Cortex of kidney (tissue), 1 donor: ENCODE measurements at regions not wholly inside any gene's neighbourhood (a gene's known extent, or its start where the extent isn't known, plus 50 kb on each side); places are given as distances from the start of the nearest gene placed in this dataset.

Source experiments
- DNase-seq: peaks from one replicate; lab custom pipeline; 2025; lab: John Stamatoyannopoulos, UW

DNA sequence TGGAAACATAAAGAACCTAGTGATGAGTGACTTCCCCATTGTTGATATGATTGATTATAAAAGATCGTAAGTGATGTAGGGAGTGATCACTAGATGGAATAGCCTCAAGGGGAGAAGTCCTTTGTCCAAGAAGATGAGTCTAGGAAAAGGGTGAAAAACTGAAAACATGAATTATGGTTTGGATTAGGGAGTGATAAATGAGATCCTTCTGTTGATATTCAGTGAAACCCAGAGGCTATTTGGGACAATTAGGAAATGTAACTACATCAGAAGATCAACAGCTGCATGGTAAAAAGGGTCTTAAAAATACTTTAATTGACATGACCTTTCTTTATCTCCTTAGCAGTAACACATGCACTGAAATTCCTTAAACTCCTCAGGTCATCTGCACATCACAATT lies 124.0 kb upstream of the UNC5C start:
- DNase-seq = no peak

DNA sequence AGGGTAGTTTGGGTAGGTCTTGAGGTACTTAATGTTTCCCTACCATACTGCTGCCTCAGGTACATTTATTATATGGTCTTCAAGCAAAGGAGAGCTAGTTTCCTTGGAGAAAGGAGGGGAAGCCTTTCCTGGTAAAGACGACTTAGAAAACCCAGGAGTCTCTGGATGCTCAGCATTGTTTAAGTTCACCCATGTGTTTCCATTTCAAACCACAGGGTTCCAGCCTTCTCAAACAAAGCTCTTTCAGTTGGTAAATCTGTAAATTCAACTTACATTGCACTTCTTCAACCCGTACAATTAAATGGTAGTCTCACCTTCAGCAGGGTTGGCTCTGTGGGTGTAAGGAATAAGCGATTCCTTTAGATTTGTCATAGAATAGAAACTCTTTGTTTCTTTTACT lies 111.9 kb upstream of the UNC5C start:
- no peak for DNase-seq

DNA sequence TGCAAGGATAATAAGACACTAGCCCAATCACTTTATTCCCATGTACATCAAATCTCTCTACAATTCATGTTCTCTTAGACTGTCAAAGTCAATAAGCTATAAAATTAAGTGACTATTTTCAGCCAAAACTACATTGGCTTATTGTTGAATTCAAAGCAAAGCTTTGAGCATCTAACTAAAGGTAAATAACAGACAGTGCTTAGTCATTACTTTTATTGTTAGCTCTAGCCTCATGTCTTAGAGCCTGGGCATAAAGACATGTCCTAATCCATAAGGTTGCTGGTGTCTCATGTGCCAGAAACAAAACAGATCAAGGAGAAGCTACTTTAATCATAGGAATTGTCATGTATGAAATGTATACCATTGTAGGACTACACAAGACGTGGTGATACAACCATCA lies 103.1 kb upstream of the UNC5C start:
- no peak for DNase-seq

- DNase-seq = no peak
Measured at GRCh38 chr4:95644417-95644816, 95.6 kb upstream of the UNC5C start.

GRCh38 chr4:95643627-95644026 lies 94.9 kb upstream of the UNC5C start:
- DNase-seq = no peak

DNA sequence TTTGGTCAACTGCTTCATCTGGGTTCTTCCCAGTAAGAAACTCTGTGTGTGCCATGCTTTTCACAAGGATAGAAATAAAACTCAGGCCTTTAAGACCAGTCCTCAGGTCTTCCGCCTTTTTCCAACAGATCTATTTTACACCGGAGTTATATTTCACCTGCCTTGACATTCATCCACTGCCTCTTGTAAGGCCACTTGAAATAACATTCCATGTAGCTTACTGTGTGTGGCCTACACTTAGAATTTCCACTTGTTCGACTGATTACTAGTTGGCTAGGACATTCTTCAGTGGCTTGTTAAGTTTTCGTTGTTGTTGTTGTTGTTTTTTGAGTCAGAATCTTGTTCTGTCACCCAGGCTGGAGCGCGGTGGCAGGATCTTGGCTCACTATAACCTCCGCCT lies 92.8 kb upstream of the UNC5C start:
- DNase-seq = no peak

DNA sequence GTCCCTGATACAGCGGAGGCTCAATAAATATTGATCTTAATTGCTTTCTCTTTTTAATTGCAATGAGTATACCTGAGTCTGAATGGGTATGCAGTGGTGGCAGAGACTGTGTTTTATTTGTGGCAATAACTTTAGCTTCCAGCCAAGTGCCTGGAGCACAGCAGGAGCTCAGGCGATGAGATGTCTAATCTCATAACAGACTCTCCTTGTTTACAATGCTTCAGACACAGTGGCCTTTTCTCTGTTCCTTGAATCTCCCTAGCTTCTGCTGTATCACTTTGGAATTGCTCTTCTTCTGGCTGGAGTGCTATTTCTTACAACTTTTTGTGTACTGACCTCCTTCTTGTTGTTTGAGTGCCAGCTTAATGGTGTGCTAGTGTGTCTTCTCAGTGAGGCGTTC lies 91.5 kb upstream of the UNC5C start:
- no peak for DNase-seq

DNA sequence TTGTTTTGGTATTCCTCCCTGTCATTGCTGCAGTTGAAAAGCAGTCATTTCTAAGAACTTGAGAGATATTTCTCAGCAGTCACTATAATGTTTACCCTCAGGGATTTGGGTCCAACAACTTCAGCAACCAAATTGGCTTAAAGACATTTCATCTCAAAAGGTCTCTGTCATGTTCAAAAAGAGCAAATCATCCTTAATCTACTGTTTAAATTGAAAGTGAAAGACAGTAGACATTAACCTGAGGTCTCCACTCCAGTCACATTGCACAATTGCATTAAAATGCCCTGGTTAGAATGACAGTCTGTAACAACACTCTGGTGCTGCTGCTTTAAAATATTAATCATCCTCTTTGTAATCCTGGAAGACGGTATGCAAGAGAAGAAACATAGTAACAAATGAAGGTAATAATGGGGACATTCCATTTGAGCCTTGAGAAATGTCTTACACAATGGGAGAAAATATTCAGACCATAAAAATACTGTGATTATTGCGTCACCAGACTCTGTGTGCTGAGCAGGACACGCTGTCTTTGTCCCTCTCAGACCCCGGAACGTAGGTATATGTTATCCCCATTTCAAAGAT lies 90.2 kb upstream of the UNC5C start:
- DNase-seq = no peak

GRCh38 chr4:95637043-95637600 lies 88.3 kb upstream of the UNC5C start:
- DNase-seq = no peak

DNA sequence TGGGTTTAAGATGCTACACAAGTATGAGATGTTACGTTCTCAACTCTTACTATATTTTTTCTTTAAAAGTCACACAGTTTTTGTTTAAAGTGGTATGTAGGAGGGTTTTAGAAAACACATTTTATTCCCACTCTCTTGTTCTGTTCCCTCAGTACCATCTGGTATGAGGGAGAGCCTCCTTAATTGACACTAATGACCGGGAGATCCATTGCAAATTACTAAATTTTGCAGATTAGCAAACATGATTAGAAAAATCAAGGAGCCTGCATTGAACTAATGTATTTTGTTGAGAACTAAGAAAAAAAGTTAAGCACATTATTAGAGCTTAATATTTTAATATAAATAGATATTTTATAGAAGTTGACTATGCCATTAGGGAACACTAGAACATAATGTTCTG lies 87.3 kb upstream of the UNC5C start:
- DNase-seq = no peak

DNA sequence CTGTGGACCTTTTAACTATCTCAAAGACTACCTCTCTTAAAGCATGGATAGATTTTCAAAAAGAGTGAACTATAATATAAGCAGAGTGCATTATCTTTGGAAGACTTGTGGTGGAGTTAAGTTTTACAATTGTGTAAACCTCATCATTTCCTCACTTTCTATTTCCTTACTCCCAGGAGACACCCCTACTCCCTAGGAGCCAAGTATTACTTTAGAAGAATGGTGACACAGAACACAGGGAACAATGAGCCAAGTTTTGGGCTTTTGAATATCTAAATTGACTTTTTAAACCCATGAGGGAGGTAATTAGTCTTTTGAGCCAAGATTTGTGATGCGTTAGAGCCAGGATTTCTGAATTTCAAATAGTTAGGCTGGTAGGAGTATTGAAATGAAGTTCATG lies 78.9 kb upstream of the UNC5C start:
- no peak for DNase-seq

GRCh38 chr4:95627024-95627605 lies 78.3 kb upstream of the UNC5C start:
- no peak for DNase-seq

DNA sequence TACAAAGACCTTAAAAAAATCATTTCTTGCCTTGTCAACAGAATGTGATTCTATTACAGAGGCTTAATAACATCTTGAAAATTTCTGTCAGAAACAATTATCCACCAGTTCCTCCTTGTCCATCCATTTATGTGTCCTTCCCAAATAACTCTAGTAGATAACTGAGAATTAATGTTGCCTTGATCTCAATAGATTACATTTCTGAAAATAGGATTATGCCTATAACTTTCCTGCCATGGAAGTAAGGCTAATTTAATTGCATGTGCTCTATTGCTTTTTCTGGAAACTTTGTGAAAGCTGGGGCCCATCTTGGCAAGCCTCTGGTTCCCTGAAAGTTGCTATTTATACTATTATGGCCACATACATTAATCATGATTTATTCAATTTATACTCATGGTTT lies 76.2 kb upstream of the UNC5C start:
- DNase-seq = no peak

DNA sequence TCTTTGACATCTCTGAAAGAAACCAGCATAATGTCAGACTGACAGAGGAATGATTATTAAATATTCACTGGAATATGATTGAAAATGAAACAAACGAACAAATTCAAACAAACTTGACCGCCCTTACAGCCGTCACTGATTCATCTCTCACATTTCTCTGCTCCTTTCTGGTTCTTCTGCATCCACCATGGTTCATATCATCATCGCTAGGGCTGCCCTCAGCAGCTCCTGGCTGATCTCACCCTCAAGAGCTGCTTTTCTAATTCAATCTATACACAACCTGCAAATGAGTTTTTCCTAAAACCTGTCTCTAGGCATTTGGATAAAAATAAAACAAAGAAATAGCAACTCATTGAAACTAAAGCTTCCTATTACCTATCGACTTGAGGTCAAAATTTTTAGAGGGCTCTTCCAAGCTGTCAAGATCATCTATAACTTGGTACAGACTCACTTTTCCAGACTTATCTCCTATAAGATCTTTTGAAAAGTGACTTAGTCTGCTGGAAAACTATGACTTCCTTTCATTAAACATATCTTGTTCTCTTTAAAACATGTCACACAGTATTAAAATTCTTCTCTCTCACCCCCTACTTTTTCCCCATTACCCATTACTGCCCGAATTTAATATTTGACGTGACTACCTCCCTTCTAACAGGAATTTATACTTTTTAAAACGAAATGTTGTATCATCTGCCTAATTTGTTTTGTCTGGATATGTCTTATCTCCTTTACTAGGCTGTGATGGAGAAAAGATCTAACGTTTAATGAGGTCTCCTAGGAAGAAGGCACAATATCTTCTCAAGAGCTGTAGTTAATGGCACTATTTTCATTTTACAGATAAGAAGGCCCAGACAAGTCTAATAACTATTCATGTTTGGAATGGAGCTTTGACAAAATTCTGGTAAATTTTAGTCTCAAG lies 71.0 kb upstream of the UNC5C start:
- no peak for DNase-seq

- no peak for DNase-seq
Measured at GRCh38 chr4:95614684-95615205, 66.0 kb upstream of the UNC5C start.

- no peak for DNase-seq
Measured at GRCh38 chr4:95610061-95610569, 61.3 kb upstream of the UNC5C start.

DNA sequence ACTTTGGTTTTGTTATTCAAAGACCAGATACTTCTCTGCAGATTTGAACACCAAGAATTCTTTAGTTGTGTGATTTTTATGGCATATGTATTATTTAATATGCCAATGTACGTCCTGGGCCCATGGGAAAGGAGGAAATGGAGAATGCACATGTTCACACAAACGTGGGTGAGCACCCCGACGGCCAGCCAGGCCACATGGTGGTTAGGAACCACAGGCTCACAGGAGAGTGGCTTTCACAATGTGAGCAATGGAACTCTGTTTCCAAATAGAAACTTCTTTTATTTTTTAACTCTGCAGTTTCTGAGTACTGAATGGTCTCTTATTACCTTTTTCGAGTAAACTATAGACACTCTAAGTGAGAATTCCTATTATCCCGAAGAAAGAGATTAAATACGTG lies 58.0 kb upstream of the UNC5C start:
- DNase-seq = no peak

- no peak for DNase-seq
Measured at GRCh38 chr4:95603393-95603792, 54.6 kb upstream of the UNC5C start.

DNA sequence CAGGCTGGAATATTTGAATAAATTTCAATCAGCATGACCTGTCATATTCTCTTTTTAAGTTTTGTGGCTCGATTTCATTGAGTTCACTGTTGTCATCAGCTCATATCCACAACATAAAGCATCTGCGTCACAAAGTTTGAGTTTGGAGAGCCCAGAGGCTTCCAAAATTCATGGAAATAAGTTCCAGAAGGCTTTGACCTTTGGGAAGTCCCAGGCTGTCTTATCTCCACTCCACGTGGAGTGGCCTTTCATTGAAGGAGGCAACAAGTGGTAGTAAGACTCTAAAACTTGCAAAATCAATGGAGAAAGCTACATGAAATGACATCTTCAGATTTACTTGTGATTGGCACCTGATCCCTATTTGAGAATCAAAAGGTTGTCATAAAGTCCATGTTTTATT lies 54.1 kb upstream of the UNC5C start:
- no peak for DNase-seq

DNA sequence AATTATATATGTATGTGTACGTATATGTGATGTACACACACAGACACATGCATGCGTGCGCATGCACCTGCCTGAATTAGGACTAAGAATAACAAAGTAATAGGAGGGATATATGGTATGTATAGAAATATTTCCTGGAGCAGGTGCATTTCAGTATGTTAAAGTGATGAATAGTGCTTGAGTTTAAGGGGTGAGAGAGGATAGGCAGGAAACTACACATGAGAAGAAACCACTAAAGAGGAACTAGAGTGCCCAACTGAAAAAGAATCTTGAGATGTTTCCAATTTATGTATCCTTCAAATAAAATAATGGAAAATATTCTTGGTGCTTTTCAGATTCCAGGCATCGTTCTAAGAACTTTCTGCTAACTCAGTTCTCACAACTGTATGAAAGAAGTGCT lies 52.6 kb upstream of the UNC5C start:
- no peak for DNase-seq

DNA sequence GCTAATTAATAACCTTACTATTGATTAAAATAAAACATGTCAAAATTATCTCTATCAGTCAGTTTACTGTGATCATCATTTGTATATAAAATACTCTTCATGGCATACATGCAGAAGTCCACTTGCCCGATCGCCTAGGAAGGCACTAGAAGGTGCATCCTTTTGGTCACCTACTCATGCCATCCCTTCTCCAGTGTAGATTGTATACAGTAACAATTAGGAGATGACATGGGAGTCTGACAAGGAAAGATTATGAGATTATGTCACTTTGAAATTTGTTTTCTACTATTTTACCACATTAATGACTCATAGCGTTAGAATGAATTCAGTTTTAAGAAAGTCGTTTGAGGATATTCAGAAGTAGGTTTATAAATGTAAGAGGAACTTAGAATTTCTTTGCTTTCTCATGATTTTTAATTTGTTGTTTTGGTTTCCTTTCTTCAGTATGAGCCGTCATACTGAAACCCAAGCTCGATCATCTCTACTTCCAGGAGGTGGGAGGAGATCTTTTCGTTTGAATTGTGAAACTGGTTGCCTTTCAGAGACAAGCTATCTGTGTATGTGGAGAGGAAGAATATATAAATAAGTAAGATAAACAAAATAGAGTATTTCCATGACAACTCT lies 51.1 kb upstream of the UNC5C start:
- DNase-seq = no peak
